ENCODE measurements at regions not wholly inside any gene's neighbourhood (a gene's known extent, or its start where the extent isn't known, plus 50 kb on each side); places are given as distances from the start of the nearest gene placed in this dataset.

- H3K4me1 ChIP-seq (ENCODE audit: control insufficient read depth in 2 of 3, insufficient read depth in 2 of 3, low read depth in 1 of 3, low read length in 3 of 3), result peaks cover 0 to 10% (median 0%) of the 10 kb centered on the region in 3 donors
- no peaks in the 10 kb centered on the region for H3K9me3 ChIP-seq (ENCODE audit: control insufficient read depth in 2 of 3, insufficient read depth in 1 of 3, low read length in 3 of 3)
- FAIRE-seq (no peak), DNase-seq (no peak)
- intact Hi-C loops (cut with DNase I), result no loop called here
- no peak overlapping the region for H3K27ac ChIP-seq (ENCODE audit: low read depth in 2 of 2, low read length in 2 of 2)
- no peak overlapping the region for H3K4me3 ChIP-seq (ENCODE audit: low read length in 3 of 3)
- no peaks in the 10 kb centered on the region for H3K36me3 ChIP-seq (ENCODE audit: control insufficient read depth in 2 of 3, insufficient read depth in 3 of 3, low read length in 3 of 3)
- no peak for TF ChIP-seq CTCF (IDR thresholded peaks at IDR 0.05; ENCODE audit: borderline replicate concordance, extremely low read depth, insufficient read depth)
- no peak overlapping the region for H3K9ac ChIP-seq (ENCODE audit: low read length in 3 of 3)
- no peaks in the 10 kb centered on the region for H3K27me3 ChIP-seq (ENCODE audit: control insufficient read depth, insufficient read depth, low read length)
These were observed 319.6 kb upstream of the TGFBR2 start for GRCh38 chr3:30286811-30287210.

- no peaks in the 10 kb centered on the region for H3K27me3 ChIP-seq (ENCODE audit: control insufficient read depth, insufficient read depth, low read length)
- no peak overlapping the region for H3K27ac ChIP-seq (ENCODE audit: low read depth in 2 of 2, low read length in 2 of 2)
- no peak overlapping the region for H3K9ac ChIP-seq (ENCODE audit: low read length in 3 of 3)
- no peak for TF ChIP-seq CTCF (IDR thresholded peaks at IDR 0.05; ENCODE audit: borderline replicate concordance, extremely low read depth, insufficient read depth)
- no peak for DNase-seq
- H3K4me3 ChIP-seq (ENCODE audit: low read length in 3 of 3), result no peak overlapping the region
- H3K36me3 ChIP-seq (ENCODE audit: control insufficient read depth in 2 of 3, insufficient read depth in 3 of 3, low read length in 3 of 3), result no peaks in the 10 kb centered on the region
- no peaks in the 10 kb centered on the region for H3K9me3 ChIP-seq (ENCODE audit: control insufficient read depth in 2 of 3, insufficient read depth in 1 of 3, low read length in 3 of 3)
- FAIRE-seq, result no peak
- intact Hi-C loops (cut with DNase I), result no loop called here
- H3K4me1 ChIP-seq (ENCODE audit: control insufficient read depth in 2 of 3, insufficient read depth in 2 of 3, low read depth in 1 of 3, low read length in 3 of 3), result peaks cover 0 to 10% (median 0%) of the 10 kb centered on the region in 3 donors
These were observed 317.6 kb upstream of the TGFBR2 start for GRCh38 chr3:30288830-30289229.

DNA sequence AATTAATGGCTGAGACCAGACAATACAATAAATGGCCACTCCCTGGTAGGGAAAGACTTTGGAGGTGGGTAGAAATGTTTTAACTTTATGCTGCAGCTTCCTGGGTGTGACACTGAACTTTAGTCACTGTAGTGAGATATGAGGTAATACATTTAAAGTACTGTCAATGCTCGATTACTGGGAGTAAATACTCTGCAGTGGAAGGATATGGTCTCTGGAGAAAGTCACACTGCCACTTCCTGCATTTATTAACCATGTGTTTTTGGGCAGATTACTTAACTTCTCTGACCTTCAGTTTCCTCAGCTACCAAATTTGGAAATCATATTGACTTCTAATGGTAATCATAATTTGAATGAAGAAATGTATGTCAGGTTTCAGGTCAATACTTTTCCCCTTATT lies 317.1 kb upstream of the TGFBR2 start:
- no peak for TF ChIP-seq CTCF (IDR thresholded peaks at IDR 0.05; ENCODE audit: borderline replicate concordance, extremely low read depth, insufficient read depth)
- FAIRE-seq (no peak), DNase-seq (no peak)
- Histone ChIP-seq H3K27ac (ENCODE audit: low read depth in 2 of 2, low read length in 2 of 2) (no peak overlapping the region), H3K4me3 (ENCODE audit: low read length in 3 of 3) (no peak overlapping the region), H3K27me3 (ENCODE audit: control insufficient read depth, insufficient read depth, low read length) (no peaks in the 10 kb centered on the region), H3K36me3 (ENCODE audit: control insufficient read depth in 2 of 3, insufficient read depth in 3 of 3, low read length in 3 of 3) (no peaks in the 10 kb centered on the region), H3K9ac (ENCODE audit: low read length in 3 of 3) (no peak overlapping the region), H3K9me3 (ENCODE audit: control insufficient read depth in 2 of 3, insufficient read depth in 1 of 3, low read length in 3 of 3) (no peaks in the 10 kb centered on the region), H3K4me1 (ENCODE audit: control insufficient read depth in 2 of 3, insufficient read depth in 2 of 3, low read depth in 1 of 3, low read length in 3 of 3) (peaks cover 0 to 10% (median 0%) of the 10 kb centered on the region in 3 donors)
- intact Hi-C loops (cut with DNase I), result no loop called here

- FAIRE-seq (no peak), DNase-seq (no peak)
- Histone ChIP-seq H3K4me3 (ENCODE audit: low read length in 3 of 3) (no peak overlapping the region), H3K9me3 (ENCODE audit: control insufficient read depth in 2 of 3, insufficient read depth in 1 of 3, low read length in 3 of 3) (no peaks in the 10 kb centered on the region), H3K9ac (ENCODE audit: low read length in 3 of 3) (no peak overlapping the region), H3K27ac (ENCODE audit: low read depth in 2 of 2, low read length in 2 of 2) (no peak overlapping the region), H3K4me1 (ENCODE audit: control insufficient read depth in 2 of 3, insufficient read depth in 2 of 3, low read depth in 1 of 3, low read length in 3 of 3) (peaks cover 0 to 10% (median 0%) of the 10 kb centered on the region in 3 donors), H3K36me3 (ENCODE audit: control insufficient read depth in 2 of 3, insufficient read depth in 3 of 3, low read length in 3 of 3) (no peaks in the 10 kb centered on the region), H3K27me3 (ENCODE audit: control insufficient read depth, insufficient read depth, low read length) (no peaks in the 10 kb centered on the region)
- TF ChIP-seq CTCF (IDR thresholded peaks at IDR 0.05; ENCODE audit: borderline replicate concordance, extremely low read depth, insufficient read depth), result no peak
- intact Hi-C loops (cut with DNase I), result no loop called here
These were observed 316.6 kb upstream of the TGFBR2 start for GRCh38 chr3:30289766-30290165.
